WTC11 (cell line): ENCODE measurements at regions not wholly inside any gene's neighbourhood (a gene's known extent, or its start where the extent isn't known, plus 50 kb on each side); places are given as distances from the start of the nearest gene placed in this dataset.

Experiments used
- ATAC-seq: fragments of 200-7000 bp; cut with Tn5 transposase; 2 replicates; pipeline ENCODE4 v1.10.0; 2021; ENCODE audit warnings: mild to moderate bottlenecking, moderate library complexity
- CTCF ChIA-PET: fragments of 300-600 bp; sonication (Branson Sonifier 250); formaldehyde crosslinking; loops from one replicate; lab custom pipeline; 2021; ENCODE audit warnings: antibody characterized with exemption; lab: Charles Lee
- POLR2A ChIA-PET: fragments of 350-600 bp; sonication (Branson Sonifier 250); formaldehyde crosslinking; loops from one replicate; lab custom pipeline; 2021; ENCODE audit warnings: antibody characterized with exemption; lab: Charles Lee
- DNase-seq: peaks from one replicate; pipeline ENCODE4 v3.0.0; 2021; ENCODE audit warnings: low spot score
- H3K27ac Mint-ChIP-seq: 2 replicates; pipeline ENCODE4 v1.8.0; 2021; ENCODE audit warnings: mixed read lengths
- H3K27me3 Mint-ChIP-seq: 2 replicates; pipeline ENCODE4 v1.8.0; 2021; ENCODE audit warnings: low read depth, mild to moderate bottlenecking, moderate library complexity, mixed read lengths
- H3K36me3 Mint-ChIP-seq: 2 replicates; pipeline ENCODE4 v1.8.0; 2021; ENCODE audit warnings: mixed read lengths
- H3K4me1 Mint-ChIP-seq: 2 replicates; pipeline ENCODE4 v1.8.0; 2022; ENCODE audit warnings: mixed read lengths
- H3K4me3 Mint-ChIP-seq: 2 replicates; pipeline ENCODE4 v1.8.0; 2021; ENCODE audit warnings: mild to moderate bottlenecking, moderate library complexity, mixed read lengths
- H3K9me3 Mint-ChIP-seq: 2 replicates; pipeline ENCODE4 v1.8.0; 2021; ENCODE audit warnings: mixed read lengths
- ATF3 ChIP-seq: sonication (generic); formaldehyde crosslinking; conservative IDR thresholded peaks from 2 replicates; pipeline ENCODE4 v1.8.1; 2022; ENCODE audit warnings: mild to moderate bottlenecking, missing genetic modification reagents
- E2F4 ChIP-seq: sonication (generic); formaldehyde crosslinking; IDR thresholded peaks from 2 replicates; pipeline ENCODE4 v1.8.1; 2022; ENCODE audit warnings: low read depth, mild to moderate bottlenecking, moderate library complexity, missing genetic modification reagents, borderline replicate concordance
- ELF4 ChIP-seq: sonication (generic); formaldehyde crosslinking; IDR thresholded peaks from 2 replicates; pipeline ENCODE4 v1.8.1; 2022; ENCODE audit warnings: low read depth, mild to moderate bottlenecking, moderate library complexity, missing genetic modification reagents
- ETV6 ChIP-seq: sonication (generic); formaldehyde crosslinking; IDR thresholded peaks from 2 replicates; pipeline ENCODE4 v1.8.1; 2022; ENCODE audit warnings: mild to moderate bottlenecking, missing genetic modification reagents
- FOXJ3 ChIP-seq: sonication (generic); formaldehyde crosslinking; IDR thresholded peaks from 2 replicates; pipeline ENCODE4 v1.9.0; 2021; ENCODE audit warnings: missing genetic modification reagents, mild to moderate bottlenecking, borderline replicate concordance
- GTF2I ChIP-seq: fragments of 250-450 bp; sonication (Bioruptor Pico); conservative IDR thresholded peaks from 2 replicates; pipeline ENCODE4 v1.4.0; 2021; ENCODE audit warnings: mild to moderate bottlenecking
- MLX ChIP-seq: sonication (generic); formaldehyde crosslinking; IDR thresholded peaks from 2 replicates; pipeline ENCODE4 v1.8.1; 2023; ENCODE audit warnings: mild to moderate bottlenecking, missing genetic modification reagents, moderate library complexity
- NFATC4 ChIP-seq: fragments of 250-450 bp; sonication (Bioruptor Pico); IDR thresholded peaks from 2 replicates; pipeline ENCODE4 v1.9.0; 2021; ENCODE audit warnings: mild to moderate bottlenecking
- NFE2L1 ChIP-seq: sonication (generic); formaldehyde crosslinking; IDR thresholded peaks from 2 replicates; pipeline ENCODE4 v1.8.1; 2023; ENCODE audit warnings: missing genetic modification reagents
- SMAD3 ChIP-seq: sonication (generic); formaldehyde crosslinking; IDR thresholded peaks from 2 replicates; pipeline ENCODE4 v1.8.0; 2022; ENCODE audit warnings: missing genetic modification reagents, mild to moderate bottlenecking, borderline replicate concordance
- SMAD4 ChIP-seq: sonication (generic); formaldehyde crosslinking; IDR thresholded peaks from 2 replicates; pipeline ENCODE4 v1.8.0; 2022; ENCODE audit warnings: mild to moderate bottlenecking, missing genetic modification reagents
- SOX15 ChIP-seq: fragments of 250-450 bp; sonication (Bioruptor Pico); IDR thresholded peaks from 2 replicates; pipeline ENCODE4 v1.9.0; 2021; ENCODE audit warnings: mild to moderate bottlenecking
- STAT6 ChIP-seq: sonication (generic); formaldehyde crosslinking; conservative IDR thresholded peaks from 2 replicates; pipeline ENCODE4 v1.8.1; 2023; ENCODE audit warnings: mild to moderate bottlenecking, low read depth, missing genetic modification reagents, moderate library complexity
- ZNF138 ChIP-seq: sonication (generic); formaldehyde crosslinking; conservative IDR thresholded peaks from 2 replicates; pipeline ENCODE4 v1.8.1; 2022; ENCODE audit warnings: mild to moderate bottlenecking, moderate library complexity, missing genetic modification reagents
- ZNF232 ChIP-seq: sonication (generic); formaldehyde crosslinking; IDR thresholded peaks from 2 replicates; pipeline ENCODE4 v1.8.0; 2022; ENCODE audit warnings: mild to moderate bottlenecking, missing genetic modification reagents
- ZNF396 ChIP-seq: fragments of 250-450 bp; sonication (Bioruptor Pico); IDR thresholded peaks from 2 replicates; pipeline ENCODE4 v1.8.0; 2021; ENCODE audit warnings: mild to moderate bottlenecking, moderate library complexity, borderline replicate concordance
- ZNF425 ChIP-seq: fragments of 250-450 bp; sonication (Bioruptor Pico); conservative IDR thresholded peaks from 2 replicates; pipeline ENCODE4 v1.9.0; 2021; ENCODE audit warnings: mild to moderate bottlenecking
- ZNF671 ChIP-seq: fragments of 250-450 bp; sonication (Bioruptor Pico); IDR thresholded peaks from 2 replicates; pipeline ENCODE4 v1.8.0; 2021; ENCODE audit warnings: mild to moderate bottlenecking
- TF ChIP-seq, protein P1 (sequence below): fragments of 250-450 bp; sonication (Bioruptor Pico); IDR thresholded peaks from 2 replicates; pipeline ENCODE4 v1.9.0; 2021; ENCODE audit warnings: mild to moderate bottlenecking
- TF ChIP-seq, protein P2 (sequence below): sonication (generic); formaldehyde crosslinking; IDR thresholded peaks from 2 replicates; pipeline ENCODE4 v1.8.1; 2022; ENCODE audit warnings: low read depth, missing genetic modification reagents, borderline replicate concordance
- TF ChIP-seq, protein P3 (sequence below): sonication (generic); formaldehyde crosslinking; IDR thresholded peaks from 2 replicates; pipeline ENCODE4 v1.8.1; 2023; ENCODE audit warnings: mild to moderate bottlenecking, missing genetic modification reagents

GRCh38 chr5:40400245-40400644, 279.5 kb upstream of the PTGER4 start (continued):
- no peak for TF ChIP-seq NFATC4 (CRISPR knock-in tag)
- TF ChIP-seq NFE2L1 (CRISPR knock-in tag) = no peak
- TF ChIP-seq SOX15 (CRISPR knock-in tag) = no peak
- TF ChIP-seq STAT6 (CRISPR knock-in tag) = no peak
- TF ChIP-seq ZNF396 (CRISPR knock-in tag) = no peak
- TF ChIP-seq ELF4 = no peak
- TF ChIP-seq FOXJ3 (CRISPR knock-in tag) = no peak
- no peak for TF ChIP-seq ZNF671 (CRISPR knock-in tag)
- TF ChIP-seq ZNF138 = no peak
- no peak for TF ChIP-seq ATF3 (CRISPR knock-in tag)
- TF ChIP-seq ZNF425 = no peak
- TF ChIP-seq SMAD4 (CRISPR knock-in tag) = no peak

GRCh38 chr5:40399349-40399748, 280.4 kb upstream of the PTGER4 start:
- no peak overlapping the region for H3K27ac Mint-ChIP-seq
- H3K4me1 Mint-ChIP-seq = peaks cover 5% of the 10 kb centered on the region; the same call in 1 of the 2 replicates
- no peak for DNase-seq
- POLR2A ChIA-PET = no interaction called here
- H3K27me3 Mint-ChIP-seq = no peaks in the 10 kb centered on the region
- TF ChIP-seq SMAD4 (CRISPR knock-in tag) = no peak
- TF ChIP-seq, protein P1, sequence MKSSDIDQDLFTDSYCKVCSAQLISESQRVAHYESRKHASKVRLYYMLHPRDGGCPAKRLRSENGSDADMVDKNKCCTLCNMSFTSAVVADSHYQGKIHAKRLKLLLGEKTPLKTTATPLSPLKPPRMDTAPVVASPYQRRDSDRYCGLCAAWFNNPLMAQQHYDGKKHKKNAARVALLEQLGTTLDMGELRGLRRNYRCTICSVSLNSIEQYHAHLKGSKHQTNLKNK (CRISPR knock-in tag) = no peak
- TF ChIP-seq SMAD3 = no peak
- TF ChIP-seq ETV6 (CRISPR knock-in tag) = no peak
- no peak for TF ChIP-seq GTF2I (CRISPR knock-in tag)
- no peak for TF ChIP-seq E2F4 (CRISPR knock-in tag)
- no peak for TF ChIP-seq ZNF232 (CRISPR knock-in tag)
- no peak for TF ChIP-seq MLX (CRISPR knock-in tag)
- TF ChIP-seq, protein P2, sequence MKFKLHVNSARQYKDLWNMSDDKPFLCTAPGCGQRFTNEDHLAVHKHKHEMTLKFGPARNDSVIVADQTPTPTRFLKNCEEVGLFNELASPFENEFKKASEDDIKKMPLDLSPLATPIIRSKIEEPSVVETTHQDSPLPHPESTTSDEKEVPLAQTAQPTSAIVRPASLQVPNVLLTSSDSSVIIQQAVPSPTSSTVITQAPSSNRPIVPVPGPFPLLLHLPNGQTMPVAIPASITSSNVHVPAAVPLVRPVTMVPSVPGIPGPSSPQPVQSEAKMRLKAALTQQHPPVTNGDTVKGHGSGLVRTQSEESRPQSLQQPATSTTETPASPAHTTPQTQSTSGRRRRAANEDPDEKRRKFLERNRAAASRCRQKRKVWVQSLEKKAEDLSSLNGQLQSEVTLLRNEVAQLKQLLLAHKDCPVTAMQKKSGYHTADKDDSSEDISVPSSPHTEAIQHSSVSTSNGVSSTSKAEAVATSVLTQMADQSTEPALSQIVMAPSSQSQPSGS = no peak
- TF ChIP-seq, protein P3, sequence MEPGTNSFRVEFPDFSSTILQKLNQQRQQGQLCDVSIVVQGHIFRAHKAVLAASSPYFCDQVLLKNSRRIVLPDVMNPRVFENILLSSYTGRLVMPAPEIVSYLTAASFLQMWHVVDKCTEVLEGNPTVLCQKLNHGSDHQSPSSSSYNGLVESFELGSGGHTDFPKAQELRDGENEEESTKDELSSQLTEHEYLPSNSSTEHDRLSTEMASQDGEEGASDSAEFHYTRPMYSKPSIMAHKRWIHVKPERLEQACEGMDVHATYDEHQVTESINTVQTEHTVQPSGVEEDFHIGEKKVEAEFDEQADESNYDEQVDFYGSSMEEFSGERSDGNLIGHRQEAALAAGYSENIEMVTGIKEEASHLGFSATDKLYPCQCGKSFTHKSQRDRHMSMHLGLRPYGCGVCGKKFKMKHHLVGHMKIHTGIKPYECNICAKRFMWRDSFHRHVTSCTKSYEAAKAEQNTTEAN = no peak
- TF ChIP-seq, all 79 proteins: peak for 0
- Mint-ChIP-seq H3K4me3 (no peak overlapping the region), H3K36me3 (no peaks in the 10 kb centered on the region), H3K9me3 (no peaks in the 10 kb centered on the region)
- CTCF ChIA-PET = no interaction called here
- ATAC-seq = no peak
